Natural killer cell (primary cell): ENCODE measurements at regions not wholly inside any gene's neighbourhood (a gene's known extent, or its start where the extent isn't known, plus 50 kb on each side); places are given as distances from the start of the nearest gene placed in this dataset.
A peak's percentile ranks its signal among the peaks of the same experiment; 100 is the strongest.

Experiments
- ATAC-seq, 3 donors: fragments of 150-1000 bp in 2 of 3; fragments of 200-7000 bp in 1 of 3; cut with Tn5 transposase; 1 replicate in 1 of 3; 2 replicates in 2 of 3; pipeline ENCODE4 v1.10.0; 2021; ENCODE audit warnings: mild to moderate bottlenecking in 2 of 3, moderate library complexity in 2 of 3
- DNase-seq, 2 donors: peaks; one replicate each; pipeline versions ENCODE4 v3.0.0 to v3.0.0-alpha.2; 2013 to 2021; ENCODE audit warnings: mixed read lengths in 1 of 2
- H3K27ac ChIP-seq: one replicate; pipeline ENCODE4 v1.5.1; 2013; ENCODE audit warnings: mild to moderate bottlenecking, low read length
- H3K27me3 ChIP-seq: one replicate; pipeline ENCODE4 v1.6.1; 2013; ENCODE audit warnings: low read length; ENCODE audit not compliant: control insufficient read depth, insufficient read depth
- H3K36me3 ChIP-seq: one replicate; pipeline ENCODE4 v1.6.1; 2013; ENCODE audit warnings: low read length; ENCODE audit not compliant: control insufficient read depth, insufficient read depth
- H3K4me1 ChIP-seq: one replicate; pipeline ENCODE4 v1.6.1; 2013; ENCODE audit warnings: low read length; ENCODE audit not compliant: control insufficient read depth, insufficient read depth
- H3K4me3 ChIP-seq: one replicate; pipeline ENCODE4 v1.5.1; 2013; ENCODE audit warnings: low read length
- H3K9me3 ChIP-seq: one replicate; pipeline ENCODE4 v1.6.1; 2013; ENCODE audit warnings: low read length; ENCODE audit not compliant: control insufficient read depth, insufficient read depth
- H3K27ac Mint-ChIP-seq, 2 donors: one replicate each; pipeline ENCODE4 v1.8.0; 2022; ENCODE audit warnings: mild to moderate bottlenecking in 2 of 2, mixed read lengths in 2 of 2, moderate library complexity in 1 of 2
- H3K27me3 Mint-ChIP-seq, 2 donors: one replicate each; pipeline ENCODE4 v1.8.0; 2022; ENCODE audit warnings: low read depth in 2 of 2, mixed read lengths in 2 of 2
- H3K36me3 Mint-ChIP-seq: one replicate; pipeline ENCODE4 v1.8.0; 2022; ENCODE audit warnings: mixed read lengths
- H3K4me1 Mint-ChIP-seq, 2 donors: one replicate each; pipeline ENCODE4 v1.8.0; 2022; ENCODE audit warnings: mixed read lengths in 2 of 2
- H3K4me3 Mint-ChIP-seq: one replicate; pipeline ENCODE4 v1.8.0; 2022; ENCODE audit warnings: mild to moderate bottlenecking, moderate library complexity, mixed read lengths
- H3K9me3 Mint-ChIP-seq, 2 donors: one replicate each; pipeline ENCODE4 v1.8.0; 2022; ENCODE audit warnings: mixed read lengths in 2 of 2
- CTCF ChIP-seq: fragments of 200-600 bp; IDR thresholded peaks from one replicate; pipeline ENCODE4 v1.8.0; 2022; ENCODE audit warnings: antibody characterized with exemption
- WGBS: methylation state at CpG from one replicate; pipeline ENCODE4 v1.1.7; 2013; ENCODE audit warnings: missing lambda C conversion rate; ENCODE audit not compliant: insufficient coverage; 5-methylcytosine and 5-hydroxymethylcytosine counted together
- intact Hi-C: fragments of 100-400 bp; cut with micrococcal nuclease; formaldehyde crosslinking; loops from one replicate; pipeline ENCODE4 v1.14.2; 2022

DNA sequence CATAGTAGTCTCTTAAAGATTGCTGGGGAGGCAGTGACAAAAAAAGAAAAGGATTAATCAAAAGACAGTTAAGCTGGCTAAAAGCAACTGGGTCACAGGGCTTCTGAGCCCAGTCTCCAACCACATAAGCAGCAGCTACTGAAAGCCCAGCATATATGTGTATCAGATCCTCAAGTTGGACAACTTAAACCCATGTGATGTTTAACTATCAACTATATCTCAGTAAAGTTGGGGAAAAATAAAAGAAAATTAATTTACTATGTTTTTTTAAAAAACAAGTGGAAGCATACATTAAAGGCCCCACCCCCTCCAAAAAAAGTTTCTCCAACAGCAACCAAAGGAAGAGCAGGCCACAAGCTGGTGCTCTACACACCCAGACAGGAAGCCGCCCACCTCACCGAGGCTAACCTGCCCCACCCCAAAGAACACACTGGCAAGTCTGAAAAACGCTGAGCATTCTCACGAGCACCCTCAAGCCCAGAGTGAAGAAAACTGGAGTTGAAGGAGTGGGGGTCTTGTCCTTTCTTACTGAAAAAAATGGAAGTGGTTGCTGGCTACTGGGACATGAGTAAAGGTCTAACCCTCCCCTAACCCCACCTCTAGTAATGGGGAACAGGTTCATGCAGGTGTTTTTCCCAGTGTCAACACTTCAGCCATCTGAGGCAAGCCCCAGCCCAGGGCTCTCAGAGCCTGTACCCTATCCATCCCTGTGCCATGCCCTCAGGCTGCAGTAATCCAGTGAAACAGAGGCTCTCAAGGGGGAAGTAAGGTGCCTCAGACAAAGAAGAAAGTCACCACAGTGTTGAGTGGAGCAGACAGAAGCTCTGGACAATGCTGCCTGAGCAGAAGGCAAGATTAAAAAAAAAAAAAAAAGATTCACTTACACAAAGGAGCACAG lies 106.3 kb downstream of the GYPC start:
- peak in 1 of 2 donors; percentile 67 for DNase-seq
- H3K9me3 ChIP-seq = no peaks in the 10 kb centered on the region
- H3K4me3 ChIP-seq = no peak overlapping the region
- H3K27me3 Mint-ChIP-seq = peaks cover 9 to 12% of the 10 kb centered on the region in 2 donors
- H3K27ac ChIP-seq = peak overlapping the region; percentile 2
- peaks cover 18% of the 10 kb centered on the region for H3K4me1 ChIP-seq
- no peak for TF ChIP-seq CTCF
- peak overlapping the region; percentile 70 for H3K4me3 Mint-ChIP-seq
- H3K9me3 Mint-ChIP-seq = no peaks in the 10 kb centered on the region
- H3K36me3 ChIP-seq = no peaks in the 10 kb centered on the region
- no peaks in the 10 kb centered on the region for H3K27me3 ChIP-seq
- peaks cover 27 to 41% of the 10 kb centered on the region in 2 donors for H3K4me1 Mint-ChIP-seq
- peak overlapping the region; percentile 39 to 61 for H3K27ac Mint-ChIP-seq
- no peaks in the 10 kb centered on the region for H3K36me3 Mint-ChIP-seq
- peak; percentile 57 to 84 (median 61) for ATAC-seq
- WGBS = 8% methylated on average over 4 of the region's 4 CpGs
- intact Hi-C loops = no loop called here

DNA sequence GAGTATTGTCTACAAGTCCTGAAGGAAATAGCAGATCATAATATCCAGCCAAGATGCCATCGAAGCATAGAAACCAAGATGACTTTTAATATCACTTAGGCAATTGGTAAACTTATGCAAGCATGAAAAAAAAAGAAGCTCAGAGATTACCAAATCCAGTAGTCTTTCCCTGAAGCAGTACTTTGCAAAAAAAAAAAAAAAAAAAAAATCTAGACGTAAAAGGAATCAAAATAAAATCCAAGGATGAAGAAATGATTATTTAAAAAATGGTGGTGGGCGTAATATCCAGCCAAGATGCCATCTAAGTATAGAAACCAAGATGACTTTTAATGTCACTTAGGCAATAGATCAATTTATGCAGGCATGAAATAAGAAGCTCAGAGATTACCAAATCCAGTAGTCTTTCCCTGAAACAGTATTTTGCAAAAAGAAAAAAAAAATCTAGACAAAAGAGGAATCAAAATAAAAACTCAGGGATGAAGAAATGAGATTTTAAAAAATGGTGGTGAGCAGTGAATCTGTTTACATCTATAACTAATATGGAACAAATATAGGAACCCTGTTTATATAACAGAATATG lies 108.8 kb downstream of the GYPC start:
- Mint-ChIP-seq H3K36me3 (no peaks in the 10 kb centered on the region), H3K27me3 (peaks cover 9 to 11% of the 10 kb centered on the region in 2 donors), H3K27ac (peak overlapping the region in 1 of 2 donors; percentile 11), H3K4me3 (no peak overlapping the region), H3K9me3 (no peaks in the 10 kb centered on the region), H3K4me1 (peaks cover 32 to 53% of the 10 kb centered on the region in 2 donors)
- intact Hi-C loops = no loop called here
- no peak for TF ChIP-seq CTCF
- H3K4me3 ChIP-seq = no peak overlapping the region
- DNase-seq (no peak), ATAC-seq (no peak)
- peaks cover 18% of the 10 kb centered on the region for H3K4me1 ChIP-seq
- no peaks in the 10 kb centered on the region for H3K9me3 ChIP-seq
- WGBS = 93% methylated on average over 2 of the region's 3 CpGs
- no peak overlapping the region for H3K27ac ChIP-seq
- no peaks in the 10 kb centered on the region for H3K36me3 ChIP-seq
- H3K27me3 ChIP-seq = no peaks in the 10 kb centered on the region

DNA sequence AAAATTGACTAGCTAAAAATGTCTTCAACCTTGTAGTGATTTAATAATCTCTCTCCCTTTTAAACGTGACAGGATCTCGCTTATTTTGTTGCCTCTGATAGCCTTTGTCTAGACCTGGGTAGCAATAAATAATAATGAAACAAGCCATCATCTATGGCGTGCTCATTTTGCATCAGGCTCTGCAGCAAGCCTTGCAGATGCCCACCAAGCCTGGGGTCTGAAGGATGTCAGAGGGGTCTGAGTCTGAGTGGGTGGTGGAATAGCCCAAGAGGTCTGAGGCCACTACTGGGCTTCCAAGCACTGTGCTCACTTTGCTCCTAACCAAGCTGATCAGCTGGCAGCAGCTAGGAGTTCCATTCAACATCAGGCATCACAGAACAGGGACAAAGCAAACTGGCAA lies 109.4 kb downstream of the GYPC start:
- H3K9me3 Mint-ChIP-seq = no peaks in the 10 kb centered on the region
- Histone ChIP-seq H3K4me1 (peaks cover 18% of the 10 kb centered on the region), H3K9me3 (no peaks in the 10 kb centered on the region), H3K4me3 (no peak overlapping the region), H3K27me3 (no peaks in the 10 kb centered on the region), H3K27ac (no peak overlapping the region), H3K36me3 (no peaks in the 10 kb centered on the region)
- peaks cover 11 to 14% of the 10 kb centered on the region in 2 donors for H3K27me3 Mint-ChIP-seq
- no peaks in the 10 kb centered on the region for H3K36me3 Mint-ChIP-seq
- no peak for TF ChIP-seq CTCF
- DNase-seq = no peak
- peaks cover 32 to 59% of the 10 kb centered on the region in 2 donors for H3K4me1 Mint-ChIP-seq
- no peak overlapping the region for H3K27ac Mint-ChIP-seq
- ATAC-seq = no peak
- intact Hi-C loops = no loop called here
- no peak overlapping the region for H3K4me3 Mint-ChIP-seq
- WGBS = 98% methylated on average over 3 of the region's 3 CpGs
